H1 (cell line): ENCODE measurements at regions not wholly inside any gene's neighbourhood (a gene's known extent, or its start where the extent isn't known, plus 50 kb on each side); places are given as distances from the start of the nearest gene placed in this dataset.

ENCODE experiments used
- ASH2L ChIP-seq: fragments of 200-600, 300-600 bp; sonication (generic); IDR thresholded peaks from one replicate; pipeline ENCODE4 v1.7.1; 2017; ENCODE audit warnings: low read length
- CTCF ChIP-seq, 3 experiments: IDR thresholded peaks; 1 replicate in 2 of 3; 2 replicates in 1 of 3; pipeline versions ENCODE4 v1.5.1 to v1.6.1; 2011; ENCODE audit warnings: low read length in 3 of 3, mild to moderate bottlenecking in 3 of 3, inconsistent platforms in 2 of 3, low read depth in 1 of 3, moderate library complexity in 1 of 3; ENCODE audit not compliant: insufficient read depth in 1 of 3; ENCODE audit errors: control extremely low read depth in 1 of 3
- FOSL1 ChIP-seq: IDR thresholded peaks from 2 replicates; pipeline ENCODE4 v1.6.1; 2011; ENCODE audit warnings: mild to moderate bottlenecking, low read depth, low read length, moderate library complexity; ENCODE audit not compliant: insufficient read depth

- TF ChIP-seq FOSL1 (no peak), ASH2L (no peak), CTCF (IDR thresholded peaks at IDR 0.05; ENCODE audit: control extremely low read depth in 1 of 3, insufficient read depth in 1 of 3, low read depth in 1 of 3, low read length in 3 of 3) (no peak)
Measured at GRCh38 chr2:239737144-239737463, 288.0 kb downstream of the NDUFA10 start (continued).
